SK-N-SH treated with all-trans-retinoic acid at 6 μM for 48 hours (cell line): ENCODE measurements at regions not wholly inside any gene's neighbourhood (a gene's known extent, or its start where the extent isn't known, plus 50 kb on each side); places are given as distances from the start of the nearest gene placed in this dataset.
"Not testable (repeated sequence)": the region's sequence is repeated elsewhere in the genome, so short reads cannot be mapped to it uniquely, and the experiment has no call there.

Experiments used
- PPARA ChIP-seq: fragments of 250-450 bp; sonication (Bioruptor Pico); IDR thresholded peaks from 2 replicates; pipeline ENCODE4 v1.5.0; 2020; ENCODE audit warnings: mild to moderate bottlenecking, borderline replicate concordance
- TCF4 ChIP-seq: fragments of 250-450 bp; sonication (Bioruptor Pico); IDR thresholded peaks from 2 replicates; pipeline ENCODE4 v1.8.0; 2021; ENCODE audit warnings: mild to moderate bottlenecking, moderate library complexity, borderline replicate concordance

- not testable (repeated sequence) for TF ChIP-seq TCF4, PPARA
Observed at GRCh38 chr16:18261848-18262247, 74.7 kb downstream of the NPIPA8 start.
